Ishikawa (cell line): ENCODE measurements at regions not wholly inside any gene's neighbourhood (a gene's known extent, or its start where the extent isn't known, plus 50 kb on each side); places are given as distances from the start of the nearest gene placed in this dataset.

Experiments
- CEBPB ChIP-seq: IDR thresholded peaks from 2 replicates; pipeline ENCODE4 v1.6.1; 2012
- CREB1 ChIP-seq: IDR thresholded peaks from 2 replicates; pipeline ENCODE4 v1.6.1; 2012; ENCODE audit warnings: low read depth
- REST ChIP-seq: IDR thresholded peaks from 2 replicates; pipeline ENCODE4 v1.6.1; 2012; ENCODE audit warnings: low read depth, mild to moderate bottlenecking
- TAF1 ChIP-seq: IDR thresholded peaks from 2 replicates; pipeline ENCODE4 v1.6.1; 2012; ENCODE audit warnings: low read depth, mild to moderate bottlenecking
- YY1 ChIP-seq: IDR thresholded peaks from 2 replicates; pipeline ENCODE4 v1.6.1; 2012; ENCODE audit warnings: low read depth
- ZBTB7A ChIP-seq: IDR thresholded peaks from 2 replicates; pipeline ENCODE4 v1.6.1; 2012; ENCODE audit warnings: low read depth

- TF ChIP-seq ZBTB7A: no peak
- TF ChIP-seq YY1: no peak
- no peak for TF ChIP-seq TAF1
- no peak for TF ChIP-seq CREB1
- no peak for TF ChIP-seq CEBPB
- TF ChIP-seq REST: no peak
Observed at GRCh38 chr14:81694419-81694818, 160.8 kb upstream of the SEL1L start.
